ENCODE measurements at regions not wholly inside any gene's neighbourhood (a gene's known extent, or its start where the extent isn't known, plus 50 kb on each side); places are given as distances from the start of the nearest gene placed in this dataset.

- TF ChIP-seq POLR2AphosphoS5 (IDR thresholded peaks at IDR 0.05; ENCODE audit: low read depth, low read length) (no peak), POLR2A (IDR thresholded peaks at IDR 0.05; ENCODE audit: low read depth, low read length) (no peak)
These were observed 365.6 kb downstream of the RPS6KC1 start for GRCh38 chr1:213416461-213417224.

Data from GM12892 (cell line).